CD8-positive, alpha-beta memory T cell (primary cell): ENCODE measurements at regions not wholly inside any gene's neighbourhood (a gene's known extent, or its start where the extent isn't known, plus 50 kb on each side); places are given as distances from the start of the nearest gene placed in this dataset.

Experiments used
- CTCF ChIA-PET: fragments of 350-600 bp; sonication (Branson Sonifier 250); formaldehyde crosslinking; loops from one replicate; lab custom pipeline; 2021; ENCODE audit warnings: antibody characterized with exemption; lab: Charles Lee
- POLR2A ChIA-PET: fragments of 350-600 bp; sonication (Branson Sonifier 250); formaldehyde crosslinking; loops from one replicate; lab custom pipeline; 2021; ENCODE audit warnings: antibody characterized with exemption; lab: Charles Lee
- DNase-seq, 5 donors: peaks; one replicate each; pipeline versions ENCODE4 v3.0.0 to v3.0.0-alpha.2; 2020 to 2022; ENCODE audit warnings: mixed read lengths in 1 of 5
- H3K27ac ChIP-seq: one replicate; pipeline ENCODE4 v1.7.0; 2013; ENCODE audit warnings: low read depth, mild to moderate bottlenecking, low read length, moderate library complexity
- H3K27me3 ChIP-seq: 2 replicates; pipeline ENCODE4 v1.7.0; 2013; ENCODE audit warnings: low read length, mild to moderate bottlenecking; ENCODE audit not compliant: insufficient read depth, poor library complexity, severe bottlenecking
- H3K36me3 ChIP-seq: 2 replicates; pipeline ENCODE4 v1.7.0; 2013; ENCODE audit warnings: mild to moderate bottlenecking, low read length, moderate library complexity; ENCODE audit not compliant: insufficient read depth
- H3K4me1 ChIP-seq: 2 replicates; pipeline ENCODE4 v1.7.0; 2013; ENCODE audit warnings: mild to moderate bottlenecking, low read length, moderate library complexity; ENCODE audit not compliant: insufficient read depth
- H3K4me3 ChIP-seq: 2 replicates; pipeline ENCODE4 v1.7.0; 2013; ENCODE audit warnings: mild to moderate bottlenecking, low read length
- H3K9me3 ChIP-seq: 2 replicates; pipeline ENCODE4 v1.7.0; 2013; ENCODE audit warnings: mild to moderate bottlenecking, low read length
- H3K27ac Mint-ChIP-seq, 8 donors: one replicate each; pipeline ENCODE4 v1.8.0; 2020 to 2021; ENCODE audit warnings: mixed read lengths in 8 of 8, mild to moderate bottlenecking in 6 of 8, inconsistent platforms in 3 of 8, moderate library complexity in 3 of 8
- H3K27me3 Mint-ChIP-seq, 2 donors: one replicate each; pipeline ENCODE4 v1.8.0; 2020 to 2021; ENCODE audit warnings: mixed read lengths in 2 of 2, mild to moderate bottlenecking in 1 of 2, moderate library complexity in 1 of 2
- H3K36me3 Mint-ChIP-seq, 3 donors: one replicate each; pipeline ENCODE4 v1.8.0; 2020 to 2021; ENCODE audit warnings: mixed read lengths in 3 of 3, inconsistent platforms in 1 of 3, mild to moderate bottlenecking in 1 of 3
- H3K4me1 Mint-ChIP-seq, 3 donors: one replicate each; pipeline ENCODE4 v1.8.0; 2020 to 2021; ENCODE audit warnings: mixed read lengths in 3 of 3, inconsistent platforms in 1 of 3, mild to moderate bottlenecking in 1 of 3
- H3K4me3 Mint-ChIP-seq, 7 donors: one replicate each; pipeline ENCODE4 v1.8.0; 2020 to 2021; ENCODE audit warnings: mixed read lengths in 7 of 7, mild to moderate bottlenecking in 6 of 7, moderate library complexity in 4 of 7, inconsistent platforms in 2 of 7
- H3K9me3 Mint-ChIP-seq, 5 donors: one replicate each; pipeline ENCODE4 v1.8.0; 2020 to 2022; ENCODE audit warnings: mixed read lengths in 5 of 5, mild to moderate bottlenecking in 3 of 5, moderate library complexity in 2 of 5, inconsistent platforms in 1 of 5

DNA sequence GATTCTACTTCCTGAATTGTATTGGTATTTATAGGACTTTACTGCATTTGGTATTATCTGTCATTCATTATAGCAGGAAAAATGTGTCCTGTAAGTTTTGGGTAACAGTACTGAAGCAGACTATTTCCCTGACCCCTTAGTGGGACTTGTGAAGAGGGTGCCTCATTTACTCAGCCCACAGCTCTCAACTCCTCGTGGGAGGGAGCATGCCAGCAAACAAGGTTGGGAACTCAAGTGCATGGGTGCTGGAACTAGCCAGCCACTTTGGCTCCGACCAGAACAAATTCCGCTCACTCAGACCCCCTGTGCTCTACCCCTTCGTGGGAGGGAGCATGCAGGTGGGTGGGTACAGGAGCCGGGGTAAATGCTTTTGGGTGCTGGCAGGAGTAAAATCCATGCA, 1773.5 kb upstream of the WWC1 start:
- Mint-ChIP-seq H3K9me3 (peaks cover 2 to 30% (median 11%) of the 10 kb centered on the region in 5 donors), H3K27me3 (no peaks in the 10 kb centered on the region), H3K4me1 (no peaks in the 10 kb centered on the region), H3K27ac (no peak overlapping the region), H3K4me3 (no peak overlapping the region), H3K36me3 (peaks cover 0 to 1% (median 0%) of the 10 kb centered on the region in 3 donors)
- H3K27me3 ChIP-seq, result no peaks in the 10 kb centered on the region
- no peak for DNase-seq
- no peaks in the 10 kb centered on the region for H3K4me1 ChIP-seq
- H3K9me3 ChIP-seq, result no peaks in the 10 kb centered on the region
- H3K4me3 ChIP-seq, result no peak overlapping the region
- H3K36me3 ChIP-seq, result no peaks in the 10 kb centered on the region
- POLR2A ChIA-PET, result no interaction called here
- CTCF ChIA-PET, result no interaction called here
- no peak overlapping the region for H3K27ac ChIP-seq

GRCh38 chr5:166523206-166523605, 1768.2 kb upstream of the WWC1 start:
- H3K36me3 Mint-ChIP-seq, result no peaks in the 10 kb centered on the region
- no peak overlapping the region for H3K27ac ChIP-seq
- no peaks in the 10 kb centered on the region for H3K9me3 ChIP-seq
- H3K27ac Mint-ChIP-seq, result no peak overlapping the region
- H3K9me3 Mint-ChIP-seq, result peaks cover 3 to 17% (median 8%) of the 10 kb centered on the region in 5 donors
- no peak overlapping the region for H3K4me3 Mint-ChIP-seq
- H3K36me3 ChIP-seq, result no peaks in the 10 kb centered on the region
- no peak for DNase-seq
- H3K4me3 ChIP-seq, result no peak overlapping the region
- H3K4me1 ChIP-seq, result no peaks in the 10 kb centered on the region
- ChIA-PET POLR2A (no interaction called here), CTCF (no interaction called here)
- H3K27me3 ChIP-seq, result no peaks in the 10 kb centered on the region
- no peaks in the 10 kb centered on the region for H3K27me3 Mint-ChIP-seq
- H3K4me1 Mint-ChIP-seq, result no peaks in the 10 kb centered on the region

GRCh38 chr5:166529200-166529599, 1762.2 kb upstream of the WWC1 start:
- Histone ChIP-seq H3K4me1 (no peaks in the 10 kb centered on the region), H3K4me3 (no peak overlapping the region), H3K27ac (no peak overlapping the region), H3K9me3 (no peaks in the 10 kb centered on the region), H3K36me3 (no peaks in the 10 kb centered on the region), H3K27me3 (no peaks in the 10 kb centered on the region)
- no peak overlapping the region for H3K4me3 Mint-ChIP-seq
- CTCF ChIA-PET, result no interaction called here
- no peaks in the 10 kb centered on the region for H3K4me1 Mint-ChIP-seq
- POLR2A ChIA-PET, result no interaction called here
- no peaks in the 10 kb centered on the region for H3K27me3 Mint-ChIP-seq
- peaks cover 5 to 27% (median 8%) of the 10 kb centered on the region in 5 donors for H3K9me3 Mint-ChIP-seq
- no peak for DNase-seq
- no peak overlapping the region for H3K27ac Mint-ChIP-seq
- H3K36me3 Mint-ChIP-seq, result no peaks in the 10 kb centered on the region

- DNase-seq, result no peak
- H3K4me1 Mint-ChIP-seq, result no peaks in the 10 kb centered on the region
- H3K27me3 Mint-ChIP-seq, result no peaks in the 10 kb centered on the region
- no peaks in the 10 kb centered on the region for H3K9me3 ChIP-seq
- H3K4me3 Mint-ChIP-seq, result no peak overlapping the region
- H3K4me3 ChIP-seq, result no peak overlapping the region
- H3K27ac Mint-ChIP-seq, result no peak overlapping the region
- no peaks in the 10 kb centered on the region for H3K27me3 ChIP-seq
- H3K36me3 Mint-ChIP-seq, result no peaks in the 10 kb centered on the region
- H3K4me1 ChIP-seq, result no peaks in the 10 kb centered on the region
- peaks cover 0 to 37% (median 8%) of the 10 kb centered on the region in 5 donors for H3K9me3 Mint-ChIP-seq
- no peak overlapping the region for H3K27ac ChIP-seq
- no peaks in the 10 kb centered on the region for H3K36me3 ChIP-seq
- POLR2A ChIA-PET, result no interaction called here
- CTCF ChIA-PET, result no interaction called here
Measured at GRCh38 chr5:166532456-166533220, 1758.8 kb upstream of the WWC1 start.

- Mint-ChIP-seq H3K4me1 (no peaks in the 10 kb centered on the region), H3K27ac (no peak overlapping the region), H3K4me3 (no peak overlapping the region), H3K27me3 (no peaks in the 10 kb centered on the region), H3K36me3 (no peaks in the 10 kb centered on the region), H3K9me3 (peaks cover 0 to 34% (median 8%) of the 10 kb centered on the region in 5 donors)
- Histone ChIP-seq H3K27ac (no peak overlapping the region), H3K27me3 (no peaks in the 10 kb centered on the region), H3K9me3 (no peaks in the 10 kb centered on the region), H3K4me3 (no peak overlapping the region), H3K36me3 (no peaks in the 10 kb centered on the region), H3K4me1 (no peaks in the 10 kb centered on the region)
- ChIA-PET POLR2A (no interaction called here), CTCF (interaction anchor here (1.4 kb wide), 1 partner anchor 11 kb away, joined by 3 read pairs; no protein-coding TSS in a partner anchor)
- no peak for DNase-seq
Measured at GRCh38 chr5:166535641-166536040, 1755.8 kb upstream of the WWC1 start.

DNA sequence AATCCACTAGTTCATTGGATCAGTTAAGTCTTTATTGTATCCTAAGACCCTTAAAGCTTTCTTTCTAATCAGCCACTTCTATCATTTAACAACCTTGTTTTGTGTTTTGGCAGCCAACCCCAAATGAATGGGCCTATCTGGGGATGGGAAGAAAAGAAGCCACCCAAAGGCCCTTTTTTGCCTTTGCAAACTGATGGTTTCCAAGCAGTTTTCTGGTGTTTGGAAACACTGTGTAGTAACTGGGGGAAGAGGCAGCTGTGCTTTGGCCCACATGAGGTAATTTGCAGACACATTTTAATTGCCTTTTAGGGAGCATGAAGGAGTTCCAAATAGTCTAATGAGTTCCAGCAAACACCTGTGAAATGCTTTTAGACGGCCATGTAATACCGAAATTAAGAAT, 1751.3 kb upstream of the WWC1 start:
- Histone ChIP-seq H3K4me1 (no peaks in the 10 kb centered on the region), H3K27ac (no peak overlapping the region), H3K27me3 (no peaks in the 10 kb centered on the region), H3K36me3 (no peaks in the 10 kb centered on the region), H3K9me3 (no peaks in the 10 kb centered on the region), H3K4me3 (no peak overlapping the region)
- Mint-ChIP-seq H3K4me3 (no peak overlapping the region), H3K4me1 (no peaks in the 10 kb centered on the region), H3K9me3 (peaks cover 0 to 28% (median 3%) of the 10 kb centered on the region in 5 donors), H3K27me3 (no peaks in the 10 kb centered on the region), H3K36me3 (no peaks in the 10 kb centered on the region), H3K27ac (no peak overlapping the region)
- no peak for DNase-seq
- POLR2A ChIA-PET, result no interaction called here
- CTCF ChIA-PET, result no interaction called here

GRCh38 chr5:166551384-166551783, 1740.1 kb upstream of the WWC1 start:
- H3K9me3 ChIP-seq, result no peaks in the 10 kb centered on the region
- no peaks in the 10 kb centered on the region for H3K4me1 Mint-ChIP-seq
- no peak overlapping the region for H3K27ac Mint-ChIP-seq
- no peaks in the 10 kb centered on the region for H3K36me3 ChIP-seq
- no peaks in the 10 kb centered on the region for H3K36me3 Mint-ChIP-seq
- peaks cover 0 to 29% (median 8%) of the 10 kb centered on the region in 5 donors for H3K9me3 Mint-ChIP-seq
- POLR2A ChIA-PET, result no interaction called here
- H3K4me3 ChIP-seq, result no peak overlapping the region
- no peaks in the 10 kb centered on the region for H3K27me3 ChIP-seq
- H3K27ac ChIP-seq, result no peak overlapping the region
- no peaks in the 10 kb centered on the region for H3K4me1 ChIP-seq
- no peaks in the 10 kb centered on the region for H3K27me3 Mint-ChIP-seq
- no peak for DNase-seq
- CTCF ChIA-PET, result no interaction called here
- no peak overlapping the region for H3K4me3 Mint-ChIP-seq

DNA sequence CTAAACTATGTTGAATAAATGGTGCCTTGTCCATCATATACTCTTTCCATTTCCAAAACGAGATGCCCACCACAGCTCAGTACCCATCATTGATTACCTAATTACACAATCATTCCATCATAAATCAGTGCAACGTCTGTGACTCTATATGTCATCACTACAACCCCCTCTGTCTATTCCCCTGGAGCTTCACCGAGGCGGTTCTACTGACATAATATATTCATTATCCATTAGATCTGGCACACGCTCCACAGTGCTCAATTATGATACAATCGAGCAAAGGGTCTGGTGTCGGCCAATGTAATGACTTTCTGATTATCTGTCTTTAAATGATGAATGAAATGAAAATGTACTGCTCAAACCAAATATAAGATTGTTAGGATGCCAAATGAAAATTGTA, 1737.7 kb upstream of the WWC1 start:
- no peak for DNase-seq
- no peaks in the 10 kb centered on the region for H3K36me3 ChIP-seq
- Mint-ChIP-seq H3K27ac (peak overlapping the region in 1 of 8 donors; percentile 50), H3K36me3 (no peaks in the 10 kb centered on the region), H3K9me3 (peaks cover 0 to 30% (median 6%) of the 10 kb centered on the region in 5 donors), H3K4me1 (no peaks in the 10 kb centered on the region), H3K4me3 (no peak overlapping the region), H3K27me3 (no peaks in the 10 kb centered on the region)
- H3K9me3 ChIP-seq, result no peaks in the 10 kb centered on the region
- H3K27me3 ChIP-seq, result no peaks in the 10 kb centered on the region
- H3K4me1 ChIP-seq, result no peaks in the 10 kb centered on the region
- CTCF ChIA-PET, result no interaction called here
- POLR2A ChIA-PET, result no interaction called here
- H3K27ac ChIP-seq, result no peak overlapping the region
- no peak overlapping the region for H3K4me3 ChIP-seq
